Right lobe of liver (tissue), 6 donors: ENCODE measurements at regions not wholly inside any gene's neighbourhood (a gene's known extent, or its start where the extent isn't known, plus 50 kb on each side); places are given as distances from the start of the nearest gene placed in this dataset.

ENCODE experiments used
- ATAC-seq, 4 donors: fragments of 200-7000 bp; cut with Tn5 transposase; one replicate each; pipeline ENCODE4 v1.9.1; 2020; ENCODE audit warnings: mild to moderate bottlenecking in 4 of 4, moderate library complexity in 4 of 4
- DNase-seq, 3 donors: peaks; one replicate each; pipeline ENCODE4 v3.0.0-alpha.2; 2020
- H3K27ac ChIP-seq, 3 donors: fragments of 200-600 bp; one replicate each; pipeline ENCODE4 v1.8.0; 2022
- H3K27me3 ChIP-seq, 2 donors: fragments of 200-600 bp; one replicate each; pipeline ENCODE4 v1.8.0; 2022
- H3K36me3 ChIP-seq, 4 donors: fragments of 200-600 bp; sonication (generic) in 1 of 4; one replicate each; pipeline versions ENCODE4 v1.5.1 to v1.8.0; 2017 to 2022; ENCODE audit warnings: control low read depth in 1 of 4
- H3K4me1 ChIP-seq, 4 donors: fragments of 200-600 bp; sonication (generic) in 1 of 4; one replicate each; pipeline versions ENCODE4 v1.5.1 to v1.8.0; 2017 to 2022; ENCODE audit warnings: control low read depth in 1 of 4
- H3K4me3 ChIP-seq, 3 donors: fragments of 200-600 bp; one replicate each; pipeline ENCODE4 v1.8.0; 2022
- H3K9me3 ChIP-seq, 4 donors: fragments of 200-600 bp; sonication (generic) in 1 of 4; one replicate each; pipeline versions ENCODE4 v1.5.1 to v1.8.0; 2017 to 2022; ENCODE audit warnings: control low read depth in 1 of 4
- CTCF ChIP-seq, 4 donors: fragments of 200-600 bp in 3 of 4; fragments of 450-650 bp in 1 of 4; IDR thresholded peaks; one replicate each; pipeline versions ENCODE4 v1.5.1 to v1.8.0; 2016 to 2022; ENCODE audit warnings: antibody characterized with exemption in 4 of 4, mild to moderate bottlenecking in 2 of 4
- POLR2A ChIP-seq: fragments of 450-650 bp; IDR thresholded peaks from one replicate; pipeline ENCODE4 v1.6.1; 2017; ENCODE audit warnings: antibody characterized with exemption, mild to moderate bottlenecking
- WGBS: methylation state at CpG from one replicate; pipeline ENCODE4 v1.1.6; 2018; ENCODE audit warnings: low coverage, low lambda C conversion rate; ENCODE audit not compliant: insufficient coverage; ENCODE audit errors: missing lambda C conversion rate; 5-methylcytosine and 5-hydroxymethylcytosine counted together
- intact Hi-C, 2 donors: fragments of 100-400 bp; cut with DNase I; formaldehyde crosslinking; loops; one replicate each; pipeline versions ENCODE4 v1.11.2 to v1.14.1; 2022
- donor health status: DM: no; HTN: yes; CAD: no.
- donor health status: DM: no; HTN: no; CAD: no.
- donor health status: DM: no; HTN: no; CAD: no.
- donor health status: DM: no; HTN: yes; CAD: no.
- donor health status: DM: no; HTN: yes; CAD: no.

DNA sequence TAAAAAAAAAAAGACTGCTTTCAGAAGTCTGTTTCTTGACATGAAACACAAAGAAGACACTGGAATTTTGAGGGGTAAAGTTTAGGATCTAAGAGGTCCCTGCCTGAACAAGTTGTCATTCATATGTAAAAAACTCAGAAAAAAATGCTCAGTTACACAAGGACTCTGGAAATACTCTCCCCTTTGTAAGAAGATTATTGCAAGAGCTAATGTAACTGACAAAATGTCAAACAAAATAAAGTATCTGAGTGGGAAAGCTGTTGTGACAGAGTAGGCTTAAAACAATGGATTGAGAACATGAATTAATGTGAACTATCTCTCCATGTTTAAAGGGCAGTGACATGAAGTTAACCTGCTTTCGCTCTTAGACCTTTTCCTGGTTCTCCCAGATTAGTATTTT lies 416.7 kb upstream of the TYRP1 start:
- WGBS = 17% methylated on average over 1 of the region's 1 CpG
- H3K9me3 ChIP-seq = no peaks in the 10 kb centered on the region
- H3K36me3 ChIP-seq = no peaks in the 10 kb centered on the region
- DNase-seq = no peak
- no peak overlapping the region for H3K4me3 ChIP-seq
- TF ChIP-seq POLR2A (no peak), CTCF (IDR thresholded peaks at IDR 0.05) (no peak)
- no peak for ATAC-seq
- H3K27ac ChIP-seq = no peak overlapping the region
- intact Hi-C loops = no loop called here
- no peaks in the 10 kb centered on the region for H3K4me1 ChIP-seq
- H3K27me3 ChIP-seq = no peaks in the 10 kb centered on the region

- no peaks in the 10 kb centered on the region for H3K4me1 ChIP-seq
- DNase-seq (no peak), ATAC-seq (no peak)
- H3K9me3 ChIP-seq = no peaks in the 10 kb centered on the region
- no peaks in the 10 kb centered on the region for H3K36me3 ChIP-seq
- no peak overlapping the region for H3K27ac ChIP-seq
- no peaks in the 10 kb centered on the region for H3K27me3 ChIP-seq
- intact Hi-C loops = no loop called here
- TF ChIP-seq POLR2A (no peak), CTCF (IDR thresholded peaks at IDR 0.05) (no peak)
- no peak overlapping the region for H3K4me3 ChIP-seq
These were observed 403.5 kb upstream of the TYRP1 start for GRCh38 chr9:12289711-12290110.

- H3K36me3 ChIP-seq = no peaks in the 10 kb centered on the region
- H3K9me3 ChIP-seq = no peaks in the 10 kb centered on the region
- no peak for TF ChIP-seq CTCF (IDR thresholded peaks at IDR 0.05)
- TF ChIP-seq POLR2A = no peak
- peak in 2 of 4 donors; percentile 14 to 28 for ATAC-seq
- no CpG with 5 or more reads among the region's 3 CpGs for WGBS
- intact Hi-C loops = no loop called here
- H3K27me3 ChIP-seq = no peaks in the 10 kb centered on the region
- H3K4me1 ChIP-seq = no peaks in the 10 kb centered on the region
- no peak overlapping the region for H3K4me3 ChIP-seq
- DNase-seq = peak in 1 of 3 donors; percentile 29
- H3K27ac ChIP-seq = no peak overlapping the region
These were observed 402.9 kb upstream of the TYRP1 start for GRCh38 chr9:12290166-12290869.

GRCh38 chr9:12305211-12305610 lies 388.0 kb upstream of the TYRP1 start:
- intact Hi-C loops = no loop called here
- Histone ChIP-seq H3K4me1 (no peaks in the 10 kb centered on the region), H3K9me3 (no peaks in the 10 kb centered on the region), H3K36me3 (no peaks in the 10 kb centered on the region), H3K27me3 (no peaks in the 10 kb centered on the region), H3K4me3 (no peak overlapping the region), H3K27ac (no peak overlapping the region)
- TF ChIP-seq CTCF (IDR thresholded peaks at IDR 0.05) (no peak), POLR2A (no peak)
- DNase-seq = no peak
- 50% methylated on average over 1 of the region's 1 CpG for WGBS
- ATAC-seq = no peak

DNA sequence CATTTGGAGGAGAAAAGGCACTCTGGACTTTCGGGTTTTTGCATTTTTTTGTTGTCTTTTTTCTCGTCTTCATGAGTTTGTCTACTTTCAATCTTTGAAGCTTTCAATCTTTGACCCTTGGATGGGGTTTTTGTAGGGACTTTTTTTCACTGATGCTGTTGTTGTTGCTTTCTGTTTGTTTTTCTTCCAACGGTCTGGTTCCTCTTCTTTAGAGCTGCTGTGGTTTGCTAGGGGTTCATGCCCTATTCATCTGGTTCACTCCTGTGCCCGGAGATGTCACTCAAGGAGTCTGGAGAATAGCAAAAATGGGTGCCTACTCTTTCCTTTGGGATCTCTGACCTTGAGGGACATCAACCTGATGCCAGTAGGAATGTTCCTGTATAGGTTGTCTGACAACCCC lies 378.6 kb upstream of the TYRP1 start:
- no peak overlapping the region for H3K4me3 ChIP-seq
- 41% methylated on average over 4 of the region's 4 CpGs for WGBS
- DNase-seq = no peak
- no peaks in the 10 kb centered on the region for H3K9me3 ChIP-seq
- H3K36me3 ChIP-seq = no peaks in the 10 kb centered on the region
- no peak for ATAC-seq
- H3K4me1 ChIP-seq = no peaks in the 10 kb centered on the region
- no peaks in the 10 kb centered on the region for H3K27me3 ChIP-seq
- TF ChIP-seq POLR2A (no peak), CTCF (IDR thresholded peaks at IDR 0.05) (no peak)
- intact Hi-C loops = no loop called here
- no peak overlapping the region for H3K27ac ChIP-seq
